ENCODE measurements at regions not wholly inside any gene's neighbourhood (a gene's known extent, or its start where the extent isn't known, plus 50 kb on each side); places are given as distances from the start of the nearest gene placed in this dataset.

DNA sequence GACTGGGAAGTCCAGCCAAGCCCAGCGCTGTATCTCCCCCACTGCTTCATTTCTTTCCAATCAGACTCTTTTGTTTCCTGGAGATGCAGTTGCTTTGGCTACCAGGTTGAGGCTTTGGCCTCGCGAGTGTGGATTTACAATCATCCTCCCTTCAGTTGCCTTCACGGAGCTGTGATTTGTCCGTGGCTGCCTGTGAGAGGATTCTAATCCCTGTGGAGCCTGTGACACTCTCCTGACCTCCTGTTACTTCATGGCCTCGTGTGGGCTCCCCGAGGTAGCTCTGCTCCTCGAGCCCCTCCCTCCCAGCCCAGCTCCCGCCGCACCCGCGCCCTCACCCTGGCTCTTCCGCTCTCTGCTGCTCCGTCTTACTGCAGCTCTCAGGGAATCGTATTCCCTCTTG is 107.2 kb upstream of the STC2 start:
- TF ChIP-seq, protein P1, sequence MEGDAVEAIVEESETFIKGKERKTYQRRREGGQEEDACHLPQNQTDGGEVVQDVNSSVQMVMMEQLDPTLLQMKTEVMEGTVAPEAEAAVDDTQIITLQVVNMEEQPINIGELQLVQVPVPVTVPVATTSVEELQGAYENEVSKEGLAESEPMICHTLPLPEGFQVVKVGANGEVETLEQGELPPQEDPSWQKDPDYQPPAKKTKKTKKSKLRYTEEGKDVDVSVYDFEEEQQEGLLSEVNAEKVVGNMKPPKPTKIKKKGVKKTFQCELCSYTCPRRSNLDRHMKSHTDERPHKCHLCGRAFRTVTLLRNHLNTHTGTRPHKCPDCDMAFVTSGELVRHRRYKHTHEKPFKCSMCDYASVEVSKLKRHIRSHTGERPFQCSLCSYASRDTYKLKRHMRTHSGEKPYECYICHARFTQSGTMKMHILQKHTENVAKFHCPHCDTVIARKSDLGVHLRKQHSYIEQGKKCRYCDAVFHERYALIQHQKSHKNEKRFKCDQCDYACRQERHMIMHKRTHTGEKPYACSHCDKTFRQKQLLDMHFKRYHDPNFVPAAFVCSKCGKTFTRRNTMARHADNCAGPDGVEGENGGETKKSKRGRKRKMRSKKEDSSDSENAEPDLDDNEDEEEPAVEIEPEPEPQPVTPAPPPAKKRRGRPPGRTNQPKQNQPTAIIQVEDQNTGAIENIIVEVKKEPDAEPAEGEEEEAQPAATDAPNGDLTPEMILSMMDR (conservative IDR thresholded peaks at IDR 0.05): no peak
- no peak for TF ChIP-seq ZFX (IDR thresholded peaks at IDR 0.05)

Measured in C4-2B (cell line).